ENCODE measurements at regions not wholly inside any gene's neighbourhood (a gene's known extent, or its start where the extent isn't known, plus 50 kb on each side); places are given as distances from the start of the nearest gene placed in this dataset.

GRCh38 chr16:73226675-73227074, 178.7 kb upstream of the ZFHX3 start:
- no peak overlapping the region for H3K27ac ChIP-seq (ENCODE audit: low read length)
- H3K36me3 ChIP-seq (ENCODE audit: control insufficient read depth, insufficient read depth, low read length), result no peaks in the 10 kb centered on the region
- no peaks in the 10 kb centered on the region for H3K9me3 ChIP-seq (ENCODE audit: control insufficient read depth, insufficient read depth, low read depth, low read length)
- DNase-seq (ENCODE audit: low read depth, low spot score) (no peak), ATAC-seq (no peak)
- intact Hi-C loops (cut with micrococcal nuclease; ENCODE audit: unreplicated experiment), result no loop called here
- CTCF ChIA-PET, result no interaction called here
- POLR2A ChIA-PET, result no interaction called here
- H3K4me1 ChIP-seq (ENCODE audit: control insufficient read depth, insufficient read depth, low read length), result no peaks in the 10 kb centered on the region
- peaks cover 3% of the 10 kb centered on the region; the same call in 1 of the 2 replicates for H3K27me3 ChIP-seq (ENCODE audit: control insufficient read depth, insufficient read depth, low read length)
- H3K4me3 ChIP-seq (ENCODE audit: low read depth in 2 of 2, low read length in 2 of 2), result no peak overlapping the region
- in situ Hi-C loops (cut with HindIII; ENCODE audit: low pct_unique_long_range_greater_than_20kb, low sequenced_read_pairs), result no loop called here
- TF ChIP-seq SIN3A (IDR thresholded peaks at IDR 0.05; ENCODE audit: borderline replicate concordance, insufficient read depth, low read depth, low read length) (no peak), CTCF (IDR thresholded peaks at IDR 0.05) (no peak), REST (IDR thresholded peaks at IDR 0.05; ENCODE audit: insufficient read depth in 1 of 2, low read depth in 2 of 2, low read length in 1 of 2) (no peak), POLR2AphosphoS5 (IDR thresholded peaks at IDR 0.05; ENCODE audit: low read depth, low read length) (no peak), TCF7L2 (IDR thresholded peaks at IDR 0.05; ENCODE audit: low read depth, low read length) (no peak)
- no TSS peak for BruUV-seq (replicated peaks)

- no peaks in the 10 kb centered on the region for H3K9me3 ChIP-seq (ENCODE audit: control insufficient read depth, insufficient read depth, low read depth, low read length)
- no peak overlapping the region for H3K4me3 ChIP-seq (ENCODE audit: low read depth in 2 of 2, low read length in 2 of 2)
- H3K4me1 ChIP-seq (ENCODE audit: control insufficient read depth, insufficient read depth, low read length), result no peaks in the 10 kb centered on the region
- DNase-seq (ENCODE audit: low read depth, low spot score) (no peak), ATAC-seq (no peak)
- POLR2A ChIA-PET, result no interaction called here
- H3K27ac ChIP-seq (ENCODE audit: low read length), result no peak overlapping the region
- BruUV-seq (replicated peaks), result no TSS peak
- H3K27me3 ChIP-seq (ENCODE audit: control insufficient read depth, insufficient read depth, low read length), result no peaks in the 10 kb centered on the region
- no peaks in the 10 kb centered on the region for H3K36me3 ChIP-seq (ENCODE audit: control insufficient read depth, insufficient read depth, low read length)
- intact Hi-C loops (cut with micrococcal nuclease; ENCODE audit: unreplicated experiment), result no loop called here
- in situ Hi-C loops (cut with HindIII; ENCODE audit: low pct_unique_long_range_greater_than_20kb, low sequenced_read_pairs), result no loop called here
- CTCF ChIA-PET, result no interaction called here
- no peak for TF ChIP-seq REST (IDR thresholded peaks at IDR 0.05; ENCODE audit: insufficient read depth in 1 of 2, low read depth in 2 of 2, low read length in 1 of 2)
These were observed 178.1 kb upstream of the ZFHX3 start for GRCh38 chr16:73225983-73226382.

All from Panc1 (cell line).